SW 1271 (cell line): ENCODE measurements at regions not wholly inside any gene's neighbourhood (a gene's known extent, or its start where the extent isn't known, plus 50 kb on each side); places are given as distances from the start of the nearest gene placed in this dataset.
A peak's percentile ranks its signal among the peaks of the same experiment; 100 is the strongest.

Source experiments
- DNase-seq, 2 experiments: peaks; one replicate each; lab custom pipeline; 2025; lab: John Stamatoyannopoulos, UW

- no peak for DNase-seq
These were observed 62.9 kb upstream of the XCR1 start for GRCh38 chr3:46090161-46090591.

GRCh38 chr3:46089237-46090011 lies 62.1 kb upstream of the XCR1 start:
- DNase-seq, result no peak

- DNase-seq, result peak in 1 of 2 experiments; percentile 30
These were observed 60.6 kb upstream of the XCR1 start for GRCh38 chr3:46087871-46088270.

- DNase-seq, result no peak
These were observed 59.7 kb upstream of the XCR1 start for GRCh38 chr3:46086986-46087385.

- DNase-seq, result no peak
These were observed 58.8 kb upstream of the XCR1 start for GRCh38 chr3:46086083-46086437.

GRCh38 chr3:46085421-46086082 lies 58.3 kb upstream of the XCR1 start:
- DNase-seq, result no peak

GRCh38 chr3:46083956-46084355 lies 56.7 kb upstream of the XCR1 start:
- no peak for DNase-seq

- no peak for DNase-seq
These were observed 55.6 kb upstream of the XCR1 start for GRCh38 chr3:46082849-46083248.

GRCh38 chr3:46082021-46082420 lies 54.7 kb upstream of the XCR1 start:
- no peak for DNase-seq

GRCh38 chr3:46080969-46081345 lies 53.7 kb upstream of the XCR1 start:
- DNase-seq, result no peak

GRCh38 chr3:46080124-46080968 lies 53.1 kb upstream of the XCR1 start:
- DNase-seq, result no peak

GRCh38 chr3:46078712-46079400 lies 51.6 kb upstream of the XCR1 start:
- DNase-seq, result peak; percentile 21 to 80
